A172 (cell line): ENCODE measurements at regions not wholly inside any gene's neighbourhood (a gene's known extent, or its start where the extent isn't known, plus 50 kb on each side); places are given as distances from the start of the nearest gene placed in this dataset.

Source experiments
- DNase-seq: peaks from one replicate; pipeline ENCODE4 v3.0.0-alpha.2; 2015; ENCODE audit warnings: low spot score

GRCh38 chr4:125801373-125801772, 486.6 kb downstream of the FAT4 start:
- no peak for DNase-seq

GRCh38 chr4:125801924-125802323, 487.2 kb downstream of the FAT4 start:
- no peak for DNase-seq

DNA sequence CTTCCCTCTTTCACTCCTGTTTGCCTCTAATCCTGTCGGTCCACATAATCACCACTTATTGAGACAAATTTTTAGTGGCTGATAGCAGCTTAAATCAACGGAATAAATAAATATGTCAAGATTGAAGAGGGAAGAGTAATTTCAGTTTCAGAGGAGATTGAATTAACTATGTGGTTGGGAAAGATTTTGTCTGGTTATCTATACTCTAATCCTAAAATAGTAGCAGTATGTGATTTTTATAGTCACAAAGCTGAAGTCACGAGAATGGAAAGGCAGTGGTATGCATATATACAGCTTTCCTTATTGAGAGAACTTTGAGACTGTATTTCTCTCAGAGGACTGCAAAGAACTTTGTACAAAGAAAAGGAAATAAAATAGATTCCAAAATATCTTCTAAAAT, 493.3 kb downstream of the FAT4 start:
- no peak for DNase-seq

DNA sequence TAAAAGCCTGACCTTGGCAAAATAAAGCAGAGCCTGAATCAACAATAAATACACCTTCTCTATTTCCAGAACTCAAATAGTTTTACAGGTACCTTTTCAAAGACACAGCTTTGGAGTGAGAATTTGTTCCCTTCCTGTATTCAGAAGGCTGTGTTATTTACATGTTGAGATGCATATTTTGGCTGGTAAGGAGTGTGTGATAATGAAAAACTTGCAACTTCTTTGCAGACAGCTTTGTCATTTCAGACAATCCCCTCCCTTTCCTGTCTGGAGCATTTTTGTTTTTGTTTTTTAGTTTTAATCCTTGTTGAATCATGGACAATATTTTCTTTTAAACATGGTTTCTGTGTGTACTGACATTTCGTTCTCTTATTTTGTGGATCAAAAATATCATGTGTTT, 493.8 kb downstream of the FAT4 start:
- DNase-seq, result no peak

- no peak for DNase-seq
Observed at GRCh38 chr4:125811892-125812291, 497.1 kb downstream of the FAT4 start.

DNA sequence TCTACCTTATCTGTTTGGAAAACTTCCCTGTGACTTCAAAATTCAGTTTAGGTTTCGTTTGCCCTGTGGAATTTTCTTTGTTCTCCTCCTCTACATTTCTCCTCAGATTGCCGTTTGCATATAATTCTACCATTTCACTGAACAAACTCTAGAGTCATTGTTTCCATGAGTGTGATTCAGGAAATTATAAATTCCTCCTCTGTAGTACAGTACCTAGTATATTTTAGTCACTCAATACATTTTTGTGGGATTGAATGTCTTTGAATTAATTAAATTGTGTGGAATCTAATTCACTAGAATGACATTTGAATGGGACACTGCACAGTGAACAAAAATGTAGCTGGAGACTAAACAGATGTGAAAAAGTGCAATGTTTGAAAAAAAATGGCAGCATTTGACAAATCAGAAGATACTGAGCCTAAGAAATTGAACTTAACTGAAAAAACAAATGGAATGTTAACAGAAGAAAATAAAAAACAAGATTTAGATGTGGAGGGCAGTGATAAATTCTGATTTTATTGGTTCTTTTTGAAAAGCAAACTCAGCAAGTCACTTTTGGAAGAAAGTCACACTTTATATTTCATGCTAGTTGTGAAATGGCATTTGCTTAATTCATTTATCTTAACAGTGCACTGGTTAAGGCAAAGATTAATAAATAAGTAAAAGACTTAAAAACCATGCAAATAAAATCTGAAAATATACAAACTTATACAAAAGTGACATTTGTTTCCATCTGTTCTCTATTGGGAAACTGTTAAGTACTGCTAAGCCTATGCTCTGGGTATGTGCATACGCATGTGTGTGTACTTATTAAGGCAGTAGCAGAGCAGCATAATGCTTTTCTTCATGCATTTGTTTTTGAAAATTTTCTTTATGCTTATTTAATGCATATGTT, 512.3 kb downstream of the FAT4 start:
- no peak for DNase-seq

DNA sequence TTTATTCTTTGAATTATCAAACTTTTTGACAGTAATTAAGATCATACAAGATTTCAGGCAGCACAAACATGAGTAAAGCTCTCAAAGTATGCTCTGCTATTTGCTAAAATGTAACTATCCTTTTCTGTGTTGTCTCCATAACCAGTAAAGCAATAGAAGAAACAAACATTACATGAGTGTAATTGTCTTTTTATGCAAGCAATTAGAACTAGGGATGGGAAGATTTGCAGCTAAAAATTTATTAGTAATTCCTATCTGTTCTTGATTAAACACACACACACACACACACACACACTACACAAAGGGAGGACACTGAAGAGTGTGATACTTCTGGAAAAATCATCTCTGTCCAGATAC, 512.9 kb downstream of the FAT4 start:
- DNase-seq, result no peak

DNA sequence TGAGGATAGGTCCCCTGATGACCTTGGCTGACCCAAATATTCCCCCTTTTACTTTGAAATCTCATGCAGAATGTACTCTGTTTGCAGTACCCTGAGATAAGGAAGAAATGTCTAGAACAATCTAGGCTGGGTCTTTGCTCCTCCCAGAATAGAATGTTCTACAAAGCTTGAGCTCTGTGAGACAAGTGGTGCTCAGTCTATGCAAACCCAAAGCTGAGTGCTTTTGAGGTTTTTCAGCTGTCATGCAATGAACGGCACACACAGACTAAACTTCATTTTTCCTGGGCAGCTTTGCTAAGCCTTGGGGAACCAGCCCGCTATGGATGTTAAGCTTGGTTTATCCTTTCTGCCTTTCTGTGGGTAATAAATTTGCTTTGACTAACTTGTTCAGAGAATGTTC, 513.6 kb downstream of the FAT4 start:
- DNase-seq, result no peak

- no peak for DNase-seq
Observed at GRCh38 chr4:125832161-125832560, 517.4 kb downstream of the FAT4 start.

DNA sequence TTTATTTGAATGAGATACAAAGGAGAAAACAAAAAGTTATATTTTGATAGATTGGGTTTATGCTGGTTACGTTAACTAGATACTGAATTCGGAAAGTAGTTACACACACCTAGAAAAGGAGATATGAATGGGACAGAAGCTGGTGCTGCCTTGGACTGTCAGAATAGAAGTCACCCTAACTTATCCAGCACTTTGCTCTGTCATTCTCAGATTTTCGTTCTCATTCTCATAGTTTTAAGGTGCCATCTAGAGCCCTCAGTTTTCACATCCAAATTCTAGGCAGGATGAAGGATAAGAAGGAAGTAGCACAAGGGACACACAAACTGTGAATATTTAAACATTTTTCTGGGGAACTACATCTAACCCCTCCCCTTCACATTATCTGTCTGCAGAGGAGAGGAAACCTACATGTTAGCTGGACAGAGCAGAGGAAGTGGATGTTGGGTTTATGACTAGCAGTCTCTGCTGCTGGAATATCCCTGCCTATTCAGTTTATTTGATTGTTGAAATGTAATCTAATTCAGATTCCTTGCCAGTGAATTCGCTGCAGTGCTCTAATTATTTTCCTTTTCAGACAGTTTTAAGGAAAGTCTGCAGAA, 521.9 kb downstream of the FAT4 start:
- DNase-seq, result no peak

DNA sequence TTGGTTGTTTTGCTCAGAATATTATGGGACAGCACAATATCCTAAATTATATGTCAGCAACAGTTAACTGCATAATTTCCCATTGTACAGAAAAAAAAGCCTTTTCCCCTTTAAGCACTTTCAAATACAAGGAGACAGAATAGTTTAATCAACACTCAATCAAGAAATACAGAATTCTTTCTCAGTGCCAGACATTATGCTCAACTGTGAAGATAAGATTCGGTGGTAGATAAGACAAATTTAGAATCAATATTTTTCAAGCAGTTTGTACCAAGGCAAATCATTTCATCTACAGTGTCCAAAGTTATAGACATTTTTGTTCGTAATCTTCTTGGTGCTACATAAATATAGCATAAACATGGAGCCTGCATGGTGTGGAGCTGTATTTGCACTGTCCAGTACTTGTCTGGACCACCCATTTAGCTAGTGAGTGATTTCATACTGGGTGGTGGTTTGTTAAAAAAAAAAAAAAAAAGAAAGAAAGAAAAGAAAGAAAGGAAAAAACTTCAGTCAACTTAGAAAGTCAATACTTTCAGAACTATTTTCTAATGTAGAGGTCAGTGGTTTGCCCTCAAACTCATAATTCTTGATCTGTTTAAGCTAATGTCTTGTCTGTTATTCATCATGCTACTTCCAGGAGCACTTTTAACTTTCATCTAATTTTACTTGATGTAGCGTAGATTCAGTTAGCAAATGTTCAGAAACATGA, 522.9 kb downstream of the FAT4 start:
- no peak for DNase-seq

GRCh38 chr4:125838202-125838601, 523.4 kb downstream of the FAT4 start:
- no peak for DNase-seq

DNA sequence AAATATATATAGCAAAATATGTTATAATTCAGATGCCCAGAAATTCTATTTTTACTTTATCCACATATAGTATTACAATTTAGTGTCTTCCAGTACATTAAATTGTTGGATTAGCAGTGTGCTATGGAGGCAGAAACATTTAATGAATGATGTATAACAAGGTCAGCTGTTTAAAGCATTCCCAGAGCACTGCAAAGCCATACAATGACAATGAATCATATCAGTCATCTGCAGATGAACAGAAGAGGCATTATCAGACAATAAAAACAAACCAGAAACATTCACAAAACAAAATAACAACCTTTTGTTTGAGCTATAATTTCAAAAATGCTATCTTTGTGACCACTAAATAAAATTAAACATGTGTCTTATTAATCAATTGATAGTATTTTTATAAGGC, 524.2 kb downstream of the FAT4 start:
- DNase-seq, result no peak

GRCh38 chr4:125843947-125844346, 529.2 kb downstream of the FAT4 start:
- no peak for DNase-seq

DNA sequence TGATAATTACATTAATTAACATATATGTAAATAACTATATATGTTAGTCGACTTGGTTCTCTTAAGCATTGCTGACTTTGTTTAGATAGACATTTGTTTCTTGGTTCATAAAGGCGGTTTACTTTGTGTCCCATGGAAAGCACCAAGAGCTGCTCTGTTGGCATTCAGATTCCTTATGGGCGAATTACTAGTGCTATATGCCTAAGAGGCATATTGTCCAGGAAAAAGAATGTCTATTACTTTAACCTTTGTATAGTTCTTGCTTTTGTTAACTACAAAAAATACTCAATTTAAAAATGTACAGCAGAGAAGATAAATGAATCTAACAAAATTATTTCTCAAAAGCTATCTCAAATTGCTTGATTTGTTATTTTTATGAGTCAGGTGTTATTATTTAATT, 532.8 kb downstream of the FAT4 start:
- no peak for DNase-seq

DNA sequence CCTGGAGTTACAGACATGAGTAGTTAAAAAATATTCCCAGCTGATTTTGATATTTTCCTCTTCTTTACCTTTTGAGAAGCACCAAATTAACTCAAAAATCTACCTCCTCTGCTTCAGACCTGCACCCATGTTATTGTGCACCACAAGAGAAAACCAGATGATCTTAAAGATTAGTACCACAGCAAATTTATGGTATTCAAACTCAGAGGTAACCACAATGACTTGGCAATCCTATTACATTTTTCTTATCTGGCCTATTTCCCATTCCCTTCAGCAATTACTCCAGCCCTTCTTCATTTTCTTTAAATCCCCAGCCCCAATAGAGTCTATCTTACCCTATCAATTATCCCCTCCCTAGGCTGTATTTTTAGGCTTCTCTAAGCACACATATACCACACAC, 535.1 kb downstream of the FAT4 start:
- peak; percentile 43 for DNase-seq

GRCh38 chr4:125891597-125892258, 577.0 kb downstream of the FAT4 start:
- DNase-seq, result peak; percentile 70

GRCh38 chr4:125904802-125905201, 590.0 kb downstream of the FAT4 start:
- DNase-seq, result no peak

GRCh38 chr4:125911058-125911457, 596.3 kb downstream of the FAT4 start:
- DNase-seq, result no peak

- DNase-seq, result no peak
Observed at GRCh38 chr4:125911481-125911880, 596.7 kb downstream of the FAT4 start.

- DNase-seq, result no peak
Observed at GRCh38 chr4:125917559-125917958, 602.8 kb downstream of the FAT4 start.

- DNase-seq, result no peak
Observed at GRCh38 chr4:125928652-125929051, 613.9 kb downstream of the FAT4 start.
